Right ventricle myocardium inferior (tissue), 1 donor: ENCODE measurements at regions not wholly inside any gene's neighbourhood (a gene's known extent, or its start where the extent isn't known, plus 50 kb on each side); places are given as distances from the start of the nearest gene placed in this dataset.

Experiments
- ATAC-seq: fragments of 200-7000 bp; cut with Tn5 transposase; one replicate; pipeline ENCODE4 v1.9.1; 2020; ENCODE audit warnings: mild to moderate bottlenecking, moderate library complexity
- DNase-seq: peaks from one replicate; pipeline ENCODE4 v3.0.0; 2021; ENCODE audit errors: missing footprints
- intact Hi-C: fragments of 100-400 bp; cut with DNase I; formaldehyde crosslinking; loops from one replicate; pipeline ENCODE4 v1.11.0; 2022
- donor health status: DM: no; HTN: yes; CAD: no; lungs with severe emphysema.

- DNase-seq (no peak), ATAC-seq (peak; percentile 26)
- intact Hi-C loops = no loop called here
Measured at GRCh38 chr11:26777372-26777808, 55.5 kb upstream of the SLC5A12 start.

GRCh38 chr11:26778000-26778757, 56.3 kb upstream of the SLC5A12 start:
- ATAC-seq (no peak), DNase-seq (no peak)
- intact Hi-C loops = no loop called here

DNA sequence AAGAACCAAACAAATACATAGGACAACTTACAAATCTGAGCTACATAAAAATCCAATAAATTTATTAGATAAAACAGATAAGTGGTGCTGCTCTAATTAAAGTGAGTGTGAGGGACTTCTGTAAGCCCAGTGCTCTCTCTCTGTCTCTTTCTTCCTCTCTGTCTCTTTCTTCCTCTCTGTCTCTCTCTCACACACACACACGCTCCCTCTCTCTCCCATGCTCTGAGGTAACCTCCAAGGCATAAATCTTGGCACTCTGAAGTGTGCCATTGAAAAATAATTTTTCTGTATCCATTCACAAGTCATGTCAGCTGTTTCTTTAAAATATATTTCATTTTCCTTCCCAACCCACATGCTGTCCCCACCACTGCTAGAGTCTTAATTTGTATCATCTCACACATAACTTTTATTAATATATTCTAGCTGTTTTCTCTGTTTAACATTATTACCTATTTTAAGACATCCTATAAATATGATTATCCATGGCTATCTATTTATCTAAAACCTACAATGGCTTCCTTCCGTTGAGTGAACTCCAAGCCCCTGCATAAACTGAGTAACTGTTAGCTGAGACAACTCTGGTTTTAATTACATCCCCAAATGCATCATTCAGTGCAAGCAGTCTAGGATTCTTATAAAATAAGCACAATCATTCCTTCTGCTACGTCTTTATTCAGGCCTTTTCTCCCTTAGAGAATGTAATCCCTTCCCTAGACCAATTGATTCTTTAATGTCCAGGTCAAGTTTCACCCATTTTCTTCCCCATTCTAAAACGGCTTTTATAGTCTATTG, 57.4 kb upstream of the SLC5A12 start:
- ATAC-seq (no peak), DNase-seq (no peak)
- intact Hi-C loops = no loop called here

- intact Hi-C loops = no loop called here
- DNase-seq (no peak), ATAC-seq (no peak)
Measured at GRCh38 chr11:26780376-26781085, 58.7 kb upstream of the SLC5A12 start.

DNA sequence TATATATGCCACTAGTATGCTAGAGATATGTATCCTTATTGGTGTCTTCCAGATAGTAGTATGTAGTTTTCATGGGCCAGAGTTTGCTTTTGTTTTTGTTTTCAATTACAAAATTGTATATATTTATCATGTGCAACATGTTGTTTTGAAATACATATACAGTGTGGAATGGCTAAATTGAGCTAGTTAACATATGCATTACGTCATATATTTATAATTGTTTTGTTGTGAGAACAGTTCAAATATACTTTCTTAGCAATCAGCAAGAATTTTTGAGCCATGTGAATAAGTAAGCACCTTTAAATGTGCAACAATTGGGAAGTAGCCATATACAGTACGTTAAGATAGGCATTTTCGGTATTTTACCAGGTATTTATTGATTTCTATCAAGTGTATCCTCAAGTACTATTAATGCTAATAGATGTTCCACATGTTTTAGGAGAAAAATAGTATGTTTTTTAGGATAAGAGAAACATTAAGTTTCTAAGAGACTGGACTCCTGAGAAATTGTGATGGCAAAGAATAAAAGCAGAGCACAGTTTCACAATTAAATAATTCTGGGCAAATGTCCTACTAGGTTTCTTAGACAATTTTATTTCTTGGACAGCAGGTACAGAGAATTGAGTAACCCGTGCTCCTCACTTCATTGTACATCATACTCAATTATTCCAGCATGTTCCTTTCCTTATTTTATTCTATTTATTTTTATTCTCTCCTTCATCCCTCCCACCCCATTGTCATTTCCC, 60.5 kb upstream of the SLC5A12 start:
- DNase-seq (no peak), ATAC-seq (no peak)
- intact Hi-C loops = no loop called here

- no peak for DNase-seq
- intact Hi-C loops = no loop called here
- ATAC-seq = no peak
Measured at GRCh38 chr11:26783997-26784396, 62.1 kb upstream of the SLC5A12 start.

GRCh38 chr11:26790738-26791137, 68.9 kb upstream of the SLC5A12 start:
- intact Hi-C loops = no loop called here
- ATAC-seq (no peak), DNase-seq (no peak)

DNA sequence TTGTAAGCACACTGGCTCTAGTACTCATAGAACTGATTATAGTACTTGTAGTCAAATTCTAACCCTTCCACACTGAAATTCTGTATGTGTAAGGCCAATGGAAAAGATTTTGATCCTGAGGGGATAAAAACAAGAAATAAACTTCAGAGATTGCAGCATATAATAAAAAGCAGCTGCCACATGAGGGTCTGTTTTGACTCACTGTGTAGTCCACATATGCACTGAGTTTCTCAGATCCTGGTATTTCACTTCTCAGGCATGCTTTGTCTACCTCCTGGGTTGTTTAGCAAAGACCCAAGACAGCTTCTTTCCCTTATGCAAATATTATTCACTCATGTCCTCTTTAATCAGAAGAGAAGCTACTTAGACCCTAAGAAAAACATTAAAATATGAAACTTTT, 71.1 kb upstream of the SLC5A12 start:
- no peak for ATAC-seq
- intact Hi-C loops = no loop called here

GRCh38 chr11:26793487-26793886, 71.6 kb upstream of the SLC5A12 start:
- ATAC-seq (no peak), DNase-seq (no peak)
- intact Hi-C loops = no loop called here

More for the DNA sequence above, 71.1 kb upstream of the SLC5A12 start:
- DNase-seq = no peak

- intact Hi-C loops = no loop called here
- no peak for ATAC-seq
- DNase-seq = no peak
Measured at GRCh38 chr11:26801601-26802000, 79.7 kb upstream of the SLC5A12 start.

GRCh38 chr11:26805001-26805400, 83.1 kb upstream of the SLC5A12 start:
- ATAC-seq = no peak
- no peak for DNase-seq
- intact Hi-C loops = no loop called here

- ATAC-seq (no peak), DNase-seq (no peak)
- intact Hi-C loops = no loop called here
Measured at GRCh38 chr11:26806219-26806618, 84.4 kb upstream of the SLC5A12 start.

DNA sequence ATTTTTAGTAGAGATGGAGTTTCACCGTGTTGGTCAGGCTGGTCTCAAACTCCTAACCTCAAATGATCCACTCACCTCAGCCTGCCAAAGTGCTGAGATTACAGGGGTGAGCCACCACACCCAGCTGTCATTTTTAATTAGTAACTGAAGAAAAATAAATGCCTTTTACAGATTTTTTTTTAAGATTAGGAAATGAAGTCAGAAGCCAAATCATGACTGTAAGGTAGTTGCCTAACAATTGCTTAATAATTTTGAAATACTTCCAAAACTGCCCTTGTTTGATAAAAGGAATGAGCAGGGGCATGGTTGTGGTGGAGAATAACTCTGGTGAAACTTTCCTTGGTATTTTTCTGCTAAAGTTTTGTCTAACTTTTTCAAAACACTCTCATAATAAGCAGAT, 98.9 kb upstream of the SLC5A12 start:
- peak; percentile 37 for ATAC-seq
- no peak for DNase-seq
- intact Hi-C loops = no loop called here

DNA sequence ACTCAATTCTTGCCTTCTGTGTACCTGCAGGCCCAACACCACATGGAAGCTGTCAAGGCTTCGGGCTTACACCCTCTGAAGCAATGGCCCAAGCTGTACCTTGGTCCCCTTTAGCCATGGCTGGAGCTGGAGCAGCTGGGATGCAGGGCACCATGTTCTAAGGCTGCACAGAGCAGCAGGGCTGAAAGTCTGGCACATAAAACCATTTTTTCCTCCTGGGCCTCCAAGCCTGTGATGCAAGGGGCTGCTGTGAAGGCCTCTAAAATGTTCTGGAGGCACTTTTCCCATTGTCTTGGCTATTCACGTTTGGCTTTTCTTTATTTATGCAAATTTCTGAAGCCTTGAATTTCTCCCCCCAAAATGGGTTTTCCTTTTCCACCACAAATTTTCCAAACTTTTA, 102.1 kb upstream of the SLC5A12 start:
- intact Hi-C loops = no loop called here
- no peak for DNase-seq

DNA sequence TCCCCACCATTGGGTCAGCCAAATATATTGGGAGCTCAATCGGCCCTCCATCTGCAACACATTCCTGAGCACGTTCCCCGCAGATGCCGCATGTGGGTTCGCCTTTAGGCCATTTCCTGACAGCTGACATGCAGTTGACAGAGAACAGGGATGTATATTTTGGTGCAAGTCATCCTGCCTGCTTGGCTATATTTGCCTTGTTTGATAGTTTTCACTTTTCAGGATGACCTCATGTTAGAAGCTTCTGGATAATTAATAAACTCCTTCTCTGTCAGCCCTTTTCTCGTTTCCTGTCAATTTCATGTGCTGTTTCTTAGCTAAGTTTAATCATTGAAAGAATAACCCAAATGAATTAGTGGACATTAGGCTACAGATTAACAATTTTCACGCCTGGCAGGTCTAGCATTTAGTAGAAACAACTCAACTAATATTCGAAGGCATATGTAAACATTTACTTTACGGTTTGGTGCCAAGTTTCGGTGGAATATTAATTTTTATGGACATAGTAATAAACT, 105.8 kb upstream of the SLC5A12 start:
- intact Hi-C loops = no loop called here
- no peak for ATAC-seq
- no peak for DNase-seq

More for the DNA sequence above, 102.1 kb upstream of the SLC5A12 start:
- no peak for ATAC-seq

- no peak for ATAC-seq
- no peak for DNase-seq
- intact Hi-C loops = no loop called here
Measured at GRCh38 chr11:26828288-26828687, 106.4 kb upstream of the SLC5A12 start.

- no peak for ATAC-seq
- intact Hi-C loops = no loop called here
- no peak for DNase-seq
Measured at GRCh38 chr11:26830218-26830617, 108.4 kb upstream of the SLC5A12 start.

GRCh38 chr11:26830757-26831156, 108.9 kb upstream of the SLC5A12 start:
- ATAC-seq (no peak), DNase-seq (no peak)
- intact Hi-C loops = no loop called here

GRCh38 chr11:26834601-26835000, 112.7 kb upstream of the SLC5A12 start:
- intact Hi-C loops = no loop called here
- DNase-seq (no peak), ATAC-seq (no peak)
